Smooth muscle cell (in vitro differentiated cells): ENCODE measurements at regions not wholly inside any gene's neighbourhood (a gene's known extent, or its start where the extent isn't known, plus 50 kb on each side); places are given as distances from the start of the nearest gene placed in this dataset.

ENCODE experiments used
- DNase-seq: peaks from one replicate; lab custom pipeline; 2025; ENCODE audit not compliant: unreplicated experiment; lab: John Stamatoyannopoulos, UW
- H2AFZ ChIP-seq: fragments of 200-600 bp; sonication (generic); 2 replicates; pipeline ENCODE4 v1.6.0; 2016; ENCODE audit warnings: antibody characterized with exemption, low read depth, mild to moderate bottlenecking
- H3F3A ChIP-seq: fragments of 200-600 bp; sonication (generic); 2 replicates; pipeline ENCODE4 v1.6.0; 2017; ENCODE audit warnings: antibody characterized with exemption, low read depth
- H3K27ac ChIP-seq: fragments of 200-600 bp; sonication (generic); 2 replicates; pipeline ENCODE4 v1.5.1; 2016; ENCODE audit warnings: low read depth, mild to moderate bottlenecking
- H3K27me3 ChIP-seq: fragments of 200-600 bp; sonication (generic); 2 replicates; pipeline ENCODE4 v1.6.1; 2016; ENCODE audit warnings: low read depth, mild to moderate bottlenecking
- H3K36me3 ChIP-seq: fragments of 200-600 bp; sonication (generic); 2 replicates; pipeline ENCODE4 v1.5.1; 2016; ENCODE audit warnings: low read depth
- H3K4me1 ChIP-seq: fragments of 200-600 bp; sonication (generic); 2 replicates; pipeline ENCODE4 v1.5.1; 2016; ENCODE audit warnings: low read depth
- H3K4me2 ChIP-seq: fragments of 200-600 bp; sonication (generic); 2 replicates; pipeline ENCODE4 v1.6.0; 2016; ENCODE audit warnings: mild to moderate bottlenecking
- H3K4me3 ChIP-seq: fragments of 200-600 bp; sonication (generic); 2 replicates; pipeline ENCODE4 v1.5.1; 2016; ENCODE audit warnings: mild to moderate bottlenecking
- H3K79me2 ChIP-seq: fragments of 200-600 bp; sonication (generic); 2 replicates; pipeline ENCODE4 v1.6.0; 2016; ENCODE audit warnings: low read depth, mild to moderate bottlenecking
- H3K9ac ChIP-seq: fragments of 200-600 bp; sonication (generic); 2 replicates; pipeline ENCODE4 v1.6.0; 2016; ENCODE audit warnings: low read depth
- H3K9me3 ChIP-seq: fragments of 200-600 bp; sonication (generic); replicated peaks from 2 replicates; pipeline ENCODE4 v1.5.1; 2016; ENCODE audit warnings: low read depth
- H4K20me1 ChIP-seq: fragments of 200-600 bp; sonication (generic); 2 replicates; pipeline ENCODE4 v1.6.0; 2016; ENCODE audit warnings: low read depth
- CTCF ChIP-seq: fragments of 200-600 bp; sonication (generic); IDR thresholded peaks from 2 replicates; pipeline ENCODE4 v1.5.1; 2017; ENCODE audit warnings: borderline replicate concordance, mild to moderate bottlenecking, antibody characterized with exemption; ENCODE audit not compliant: insufficient read depth, poor library complexity, severe bottlenecking
- WGBS: methylation state at CpG from one replicate; pipeline ENCODE4 v1.1.7; 2016; ENCODE audit warnings: low lambda C conversion rate; 5-methylcytosine and 5-hydroxymethylcytosine counted together

GRCh38 chr13:40470660-40471059, 195.8 kb downstream of the FOXO1 start:
- 95% methylated on average over 4 of the region's 4 CpGs for WGBS

GRCh38 chr13:40471076-40471475, 195.4 kb downstream of the FOXO1 start:
- H3K9ac ChIP-seq: no peak overlapping the region
- TF ChIP-seq CTCF: no peak
- DNase-seq: no peak

More at GRCh38 chr13:40470660-40471059, 195.8 kb downstream of the FOXO1 start:
- Histone ChIP-seq H3K9me3 (no peaks in the 10 kb centered on the region), H3K27ac (no peak overlapping the region), H3K79me2 (no peaks in the 10 kb centered on the region), H4K20me1 (no peaks in the 10 kb centered on the region), H3K4me1 (no peaks in the 10 kb centered on the region), H3K9ac (no peak overlapping the region), H3K4me3 (no peak overlapping the region), H3K4me2 (no peak overlapping the region), H2AFZ (no peak overlapping the region), H3K27me3 (no peaks in the 10 kb centered on the region), H3F3A (no peaks in the 10 kb centered on the region), H3K36me3 (no peaks in the 10 kb centered on the region)
- TF ChIP-seq CTCF: no peak
- no peak for DNase-seq

GRCh38 chr13:40471911-40472310, 194.5 kb downstream of the FOXO1 start:
- Histone ChIP-seq H4K20me1 (no peaks in the 10 kb centered on the region), H3K4me3 (no peak overlapping the region), H3K4me1 (peaks cover 5% of the 10 kb centered on the region), H3K79me2 (no peaks in the 10 kb centered on the region), H3K9me3 (no peaks in the 10 kb centered on the region), H3K27me3 (no peaks in the 10 kb centered on the region), H3K9ac (no peak overlapping the region), H3K4me2 (no peak overlapping the region), H2AFZ (no peak overlapping the region), H3K27ac (no peak overlapping the region), H3F3A (no peaks in the 10 kb centered on the region), H3K36me3 (no peaks in the 10 kb centered on the region)
- 97% methylated on average over 10 of the region's 10 CpGs for WGBS
- TF ChIP-seq CTCF: no peak
- DNase-seq: no peak

More at GRCh38 chr13:40471076-40471475, 195.4 kb downstream of the FOXO1 start:
- Histone ChIP-seq H3K27ac (no peak overlapping the region), H3K9me3 (no peaks in the 10 kb centered on the region), H3K79me2 (no peaks in the 10 kb centered on the region), H3K4me2 (no peak overlapping the region), H3F3A (no peaks in the 10 kb centered on the region), H3K36me3 (no peaks in the 10 kb centered on the region), H3K27me3 (no peaks in the 10 kb centered on the region), H3K4me3 (no peak overlapping the region), H4K20me1 (no peaks in the 10 kb centered on the region), H3K4me1 (no peaks in the 10 kb centered on the region), H2AFZ (no peak overlapping the region)
- WGBS: 84% methylated on average over 5 of the region's 5 CpGs

GRCh38 chr13:40472427-40473220, 193.8 kb downstream of the FOXO1 start:
- no peak overlapping the region for H2AFZ ChIP-seq
- H3K27ac ChIP-seq: no peak overlapping the region
- TF ChIP-seq CTCF: no peak
- no peaks in the 10 kb centered on the region for H3K27me3 ChIP-seq
- no peaks in the 10 kb centered on the region for H3K36me3 ChIP-seq
- H4K20me1 ChIP-seq: no peaks in the 10 kb centered on the region
- no peak for DNase-seq
- H3K4me2 ChIP-seq: no peak overlapping the region
- no peak overlapping the region for H3K4me3 ChIP-seq
- no peaks in the 10 kb centered on the region for H3K9me3 ChIP-seq
- WGBS: 84% methylated on average over 8 of the region's 8 CpGs
- H3F3A ChIP-seq: no peaks in the 10 kb centered on the region
- no peak overlapping the region for H3K9ac ChIP-seq
- peaks cover 11% of the 10 kb centered on the region for H3K4me1 ChIP-seq
- H3K79me2 ChIP-seq: no peaks in the 10 kb centered on the region
